Uterus (tissue), 3 donors: ENCODE measurements at regions not wholly inside any gene's neighbourhood (a gene's known extent, or its start where the extent isn't known, plus 50 kb on each side); places are given as distances from the start of the nearest gene placed in this dataset.

ENCODE experiments used
- DNase-seq, 2 donors: peaks; one replicate each; pipeline ENCODE4 v3.0.0-alpha.2; 2019 to 2020
- H3K27ac ChIP-seq, 2 donors: fragments of 200-600 bp; sonication (generic); 1 replicate in 1 of 2; 2 replicates in 1 of 2; pipeline ENCODE4 v1.5.1; 2016 to 2018
- H3K27me3 ChIP-seq, 2 donors: fragments of 200-600 bp; sonication (generic); one replicate each; pipeline ENCODE4 v1.5.1; 2018 to 2019; ENCODE audit warnings: control low read depth in 1 of 2
- H3K36me3 ChIP-seq, 2 donors: fragments of 200-600 bp; sonication (generic); one replicate each; pipeline ENCODE4 v1.5.1; 2019; ENCODE audit warnings: control low read depth in 1 of 2
- H3K4me1 ChIP-seq, 2 donors: fragments of 200-600 bp; sonication (generic); one replicate each; pipeline ENCODE4 v1.5.1; 2018 to 2019; ENCODE audit warnings: control low read depth in 1 of 2
- H3K4me3 ChIP-seq, 2 donors: fragments of 200-600 bp; sonication (generic); 1 replicate in 1 of 2; 2 replicates in 1 of 2; pipeline ENCODE4 v1.5.1; 2018 to 2019; ENCODE audit warnings: mild to moderate bottlenecking in 1 of 2
- H3K9me3 ChIP-seq, 2 donors: fragments of 200-600 bp; sonication (generic); one replicate each; pipeline ENCODE4 v1.5.1; 2019; ENCODE audit warnings: control low read depth in 1 of 2
- CTCF ChIP-seq, 4 experiments: fragments of 200-600 bp in 2 of 4; fragments of 450-650 bp in 2 of 4; sonication (generic) in 2 of 4; IDR thresholded peaks; one replicate each; pipeline ENCODE4 v1.5.1; 2016 to 2019; ENCODE audit warnings: antibody characterized with exemption in 4 of 4, mild to moderate bottlenecking in 2 of 4, moderate library complexity in 1 of 4
- POLR2A ChIP-seq, 2 donors: fragments of 450-650 bp; IDR thresholded peaks; one replicate each; pipeline ENCODE4 v1.6.1; 2016; ENCODE audit warnings: antibody characterized with exemption in 2 of 2, mild to moderate bottlenecking in 1 of 2, moderate library complexity in 1 of 2
- intact Hi-C: fragments of 100-400 bp; cut with DNase I; formaldehyde crosslinking; loops from one replicate; pipeline ENCODE4 v1.15.1; 2023; ENCODE audit warnings: low total_unique reads
- donor health status: DM: yes; HTN: yes; CAD: no.

DNA sequence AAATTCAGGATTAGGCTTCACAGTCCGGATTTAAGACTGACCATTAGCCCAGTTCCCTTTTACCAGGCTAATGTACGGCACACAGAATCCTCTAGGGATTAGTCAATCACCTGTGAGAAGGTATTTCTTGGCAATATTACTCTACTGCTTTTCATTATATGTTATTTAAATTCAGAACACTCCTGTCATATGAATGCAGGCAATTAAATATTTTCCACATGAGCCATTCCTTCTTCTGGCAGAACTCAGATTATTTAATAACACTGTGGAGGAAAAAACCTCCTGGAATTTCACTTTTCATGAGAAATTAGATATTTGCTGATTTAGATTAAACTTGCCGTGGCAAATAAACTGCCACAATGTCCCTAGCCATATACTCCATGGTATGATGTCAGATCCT, 1357.5 kb upstream of the C9orf72 start:
- no peaks in the 10 kb centered on the region for H3K4me1 ChIP-seq
- no peak for DNase-seq
- H3K36me3 ChIP-seq, result no peaks in the 10 kb centered on the region
- intact Hi-C loops, result no loop called here
- H3K27me3 ChIP-seq, result no peaks in the 10 kb centered on the region
- no peaks in the 10 kb centered on the region for H3K9me3 ChIP-seq
- H3K27ac ChIP-seq, result no peak overlapping the region
- H3K4me3 ChIP-seq, result no peak overlapping the region
- TF ChIP-seq CTCF (IDR thresholded peaks at IDR 0.05), result no peak
- no peak for TF ChIP-seq POLR2A (IDR thresholded peaks at IDR 0.05)

GRCh38 chr9:28934111-28934510, 1360.8 kb upstream of the C9orf72 start:
- H3K9me3 ChIP-seq, result no peaks in the 10 kb centered on the region
- H3K4me1 ChIP-seq, result no peaks in the 10 kb centered on the region
- no peak overlapping the region for H3K27ac ChIP-seq
- TF ChIP-seq CTCF (IDR thresholded peaks at IDR 0.05) (no peak), POLR2A (IDR thresholded peaks at IDR 0.05) (no peak)
- H3K4me3 ChIP-seq, result no peak overlapping the region
- no peak for DNase-seq
- H3K36me3 ChIP-seq, result no peaks in the 10 kb centered on the region
- intact Hi-C loops, result no loop called here
- H3K27me3 ChIP-seq, result no peaks in the 10 kb centered on the region

DNA sequence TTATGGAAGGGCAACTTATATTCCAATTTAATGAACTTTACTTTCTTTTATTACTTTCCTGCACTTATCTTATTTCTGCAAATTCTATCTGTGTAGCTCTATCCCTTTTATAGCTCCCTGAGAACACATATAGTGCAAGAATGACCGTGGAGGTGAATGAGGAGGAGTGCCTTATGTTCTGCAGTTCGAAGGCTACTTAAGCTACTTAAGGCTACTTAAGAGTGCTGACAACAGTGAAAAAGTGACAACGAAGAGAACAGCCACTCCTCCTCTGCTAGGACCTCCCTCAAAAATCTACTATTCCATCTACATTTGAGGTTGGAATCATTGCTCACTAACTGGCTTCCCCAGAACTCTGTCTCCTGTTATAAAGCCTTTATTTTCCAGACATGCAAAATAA, 1365.7 kb upstream of the C9orf72 start:
- Histone ChIP-seq H3K27me3 (no peaks in the 10 kb centered on the region), H3K9me3 (no peaks in the 10 kb centered on the region), H3K4me3 (no peak overlapping the region), H3K36me3 (no peaks in the 10 kb centered on the region), H3K27ac (no peak overlapping the region), H3K4me1 (no peaks in the 10 kb centered on the region)
- DNase-seq, result no peak
- no peak for TF ChIP-seq CTCF (IDR thresholded peaks at IDR 0.05)
- TF ChIP-seq POLR2A (IDR thresholded peaks at IDR 0.05), result no peak
- intact Hi-C loops, result no loop called here

GRCh38 chr9:28941856-28942255, 1368.6 kb upstream of the C9orf72 start:
- intact Hi-C loops, result no loop called here
- DNase-seq, result no peak
- Histone ChIP-seq H3K4me1 (no peaks in the 10 kb centered on the region), H3K4me3 (no peak overlapping the region), H3K27ac (no peak overlapping the region), H3K36me3 (no peaks in the 10 kb centered on the region), H3K9me3 (no peaks in the 10 kb centered on the region), H3K27me3 (no peaks in the 10 kb centered on the region)
- TF ChIP-seq CTCF (IDR thresholded peaks at IDR 0.05) (no peak), POLR2A (IDR thresholded peaks at IDR 0.05) (no peak)

GRCh38 chr9:28942941-28943340, 1369.7 kb upstream of the C9orf72 start:
- DNase-seq, result no peak
- Histone ChIP-seq H3K27me3 (no peaks in the 10 kb centered on the region), H3K9me3 (no peaks in the 10 kb centered on the region), H3K4me1 (no peaks in the 10 kb centered on the region), H3K27ac (no peak overlapping the region), H3K36me3 (no peaks in the 10 kb centered on the region), H3K4me3 (no peak overlapping the region)
- TF ChIP-seq CTCF (IDR thresholded peaks at IDR 0.05), result no peak
- TF ChIP-seq POLR2A (IDR thresholded peaks at IDR 0.05), result no peak
- intact Hi-C loops, result no loop called here
